HCT116 (cell line): ENCODE measurements at regions not wholly inside any gene's neighbourhood (a gene's known extent, or its start where the extent isn't known, plus 50 kb on each side); places are given as distances from the start of the nearest gene placed in this dataset.
A peak's percentile ranks its signal among the peaks of the same experiment; 100 is the strongest.

ENCODE experiments used
- ATAC-seq: fragments of 200-7000 bp; cut with Tn5 transposase; 2 replicates; pipeline ENCODE4 v1.9.1; 2020; ENCODE audit warnings: mild to moderate bottlenecking, moderate library complexity
- BruUV-seq: library from RNA; stranded (reverse); fragments of 400-500 nt; replicated peaks from 2 replicates; lab custom pipeline; 2021; lab: Mats Ljungman, UMichigan
- CTCF ChIA-PET: fragments of 300-600 bp; sonication (Branson Sonifier 250); formaldehyde crosslinking; loops from one replicate; lab custom pipeline; 2021; ENCODE audit warnings: antibody characterized with exemption; lab: Charles Lee
- POLR2A ChIA-PET: fragments of 300-600, 350-600 bp; sonication (Branson Sonifier 250); formaldehyde crosslinking; loops from one replicate; lab custom pipeline; 2021; ENCODE audit warnings: antibody characterized with exemption; lab: Charles Lee
- RAD21 ChIA-PET, 2 experiments: fragments of 300-600 bp; sonication (Branson Sonifier 250); formaldehyde crosslinking; loops; one replicate each; lab custom pipeline; 2023; ENCODE audit warnings: low total read pairs in 2 of 2; ENCODE audit not compliant: uncharacterized antibody in 2 of 2, unreplicated experiment in 2 of 2, low non-redundant PET in 1 of 2; lab: Charles Lee
- DNase-seq: peaks from one replicate; pipeline ENCODE4 v3.0.0-alpha.2; 2010; ENCODE audit warnings: low read depth, low spot score
- H2AFZ ChIP-seq: fragments of 200-600 bp; shearing (Covaris generic), sonication (generic); 2 replicates; pipeline ENCODE4 v1.6.1; 2017; ENCODE audit warnings: low read depth, mixed run types, mixed read lengths, antibody characterized with exemption, low read length; ENCODE audit not compliant: poor library complexity, severe bottlenecking
- H3K27ac ChIP-seq: 2 replicates; pipeline ENCODE4 v1.5.1; 2012; ENCODE audit warnings: low read depth, low read length
- H3K27me3 ChIP-seq: fragments of 200-600 bp; sonication (generic); 2 replicates; pipeline ENCODE4 v1.6.1; 2016; ENCODE audit warnings: mixed run types, low read length, mixed read lengths; ENCODE audit not compliant: insufficient read depth
- H3K36me3 ChIP-seq, 2 experiments: fragments of 200-500 bp in 1 of 2; fragments of 200-600 bp in 1 of 2; sonication (Bioruptor generic) in 1 of 2; sonication (generic) in 1 of 2; 2 replicates each; pipeline versions ENCODE4 v1.5.1 to v1.6.1; 2014 to 2016; ENCODE audit warnings: low read length in 2 of 2, inconsistent platforms in 1 of 2, mixed read lengths in 1 of 2, mixed run types in 1 of 2; ENCODE audit not compliant: insufficient read depth in 2 of 2, control insufficient read depth in 1 of 2
- H3K4me1 ChIP-seq, 2 experiments: fragments of 200-600 bp in 1 of 2; sonication (generic) in 1 of 2; 2 replicates each; pipeline versions ENCODE4 v1.5.1 to v1.6.1; 2012 to 2017; ENCODE audit warnings: low read length in 2 of 2, inconsistent platforms in 1 of 2, mild to moderate bottlenecking in 1 of 2, mixed read lengths in 1 of 2, mixed run types in 1 of 2, moderate library complexity in 1 of 2; ENCODE audit not compliant: insufficient read depth in 2 of 2, control insufficient read depth in 1 of 2
- H3K4me2 ChIP-seq: fragments of 200-600 bp; sonication (generic); 2 replicates; pipeline ENCODE4 v1.6.1; 2017; ENCODE audit warnings: mixed run types, low read length, mixed read lengths
- H3K4me3 ChIP-seq, 2 experiments: fragments of 200-600 bp in 1 of 2; sonication (generic) in 1 of 2; replicated peaks in 1 of 2; 2 replicates each; pipeline ENCODE4 v1.5.1; 2011 to 2016; ENCODE audit warnings: low read length in 2 of 2, control low read depth in 1 of 2, low read depth in 1 of 2, mild to moderate bottlenecking in 1 of 2, mixed read lengths in 1 of 2, mixed run types in 1 of 2
- H3K79me2 ChIP-seq: fragments of 200-600 bp; sonication (generic); 2 replicates; pipeline ENCODE4 v1.6.1; 2017; ENCODE audit warnings: mild to moderate bottlenecking, mixed run types, low read length, moderate library complexity, mixed read lengths; ENCODE audit not compliant: insufficient read depth
- H3K9ac ChIP-seq: fragments of 200-600 bp; sonication (generic); 2 replicates; pipeline ENCODE4 v1.6.1; 2016; ENCODE audit warnings: low read length, mixed read lengths
- H3K9me2 ChIP-seq: fragments of 200-600 bp; sonication (generic), shearing (Covaris generic); 2 replicates; pipeline ENCODE4 v1.6.1; 2017; ENCODE audit warnings: mixed run types, mild to moderate bottlenecking, moderate library complexity; ENCODE audit not compliant: insufficient read depth
- H3K9me3 ChIP-seq, 2 experiments: fragments of 200-500 bp in 1 of 2; fragments of 200-600 bp in 1 of 2; sonication (Bioruptor generic) in 1 of 2; sonication (generic) in 1 of 2; 2 replicates each; pipeline ENCODE4 v1.6.1; 2014 to 2017; ENCODE audit warnings: low read length in 2 of 2, mixed read lengths in 2 of 2, inconsistent platforms in 1 of 2, low read depth in 1 of 2, mild to moderate bottlenecking in 1 of 2, mixed run types in 1 of 2, moderate library complexity in 1 of 2; ENCODE audit not compliant: control insufficient read depth in 1 of 2, insufficient read depth in 1 of 2
- H4K20me1 ChIP-seq: fragments of 200-600 bp; sonication (generic), shearing (Covaris generic); 2 replicates; pipeline ENCODE4 v1.6.1; 2017; ENCODE audit warnings: mixed run types, mild to moderate bottlenecking, moderate library complexity; ENCODE audit not compliant: insufficient read depth
- ATF3 ChIP-seq: IDR thresholded peaks from 2 replicates; pipeline ENCODE4 v1.6.1; 2012
- CTCF ChIP-seq, 3 experiments: fragments of 200-600 bp in 1 of 3; sonication (generic) in 1 of 3; IDR thresholded peaks in 2 of 3; conservative IDR thresholded peaks in 1 of 3; 2 replicates each; pipeline ENCODE4 v1.5.1; 2012 to 2017; ENCODE audit warnings: low read depth in 2 of 3, low read length in 2 of 3, antibody characterized with exemption in 1 of 3, borderline replicate concordance in 1 of 3, control low read depth in 1 of 3, mild to moderate bottlenecking in 1 of 3, mixed read lengths in 1 of 3, mixed run types in 1 of 3, moderate library complexity in 1 of 3; ENCODE audit not compliant: insufficient read depth in 1 of 3
- EGR1 ChIP-seq: IDR thresholded peaks from 2 replicates; pipeline ENCODE4 v1.6.1; 2012; ENCODE audit warnings: low read depth
- EZH2phosphoT487 ChIP-seq: fragments of 200-600 bp; IDR thresholded peaks from 2 replicates; pipeline ENCODE4 v1.6.1; 2018; ENCODE audit warnings: antibody characterized with exemption, borderline replicate concordance
- JUND ChIP-seq: IDR thresholded peaks from 2 replicates; pipeline ENCODE4 v1.6.1; 2012
- REST ChIP-seq: IDR thresholded peaks from 2 replicates; pipeline ENCODE4 v1.6.1; 2012; ENCODE audit warnings: low read depth
- SP1 ChIP-seq: IDR thresholded peaks from 2 replicates; pipeline ENCODE4 v1.6.1; 2012; ENCODE audit warnings: low read depth
- SRF ChIP-seq: IDR thresholded peaks from 2 replicates; pipeline ENCODE4 v1.6.1; 2012; ENCODE audit warnings: low read depth
- TCF7L2 ChIP-seq: IDR thresholded peaks from 2 replicates; pipeline ENCODE4 v1.7.0; 2011; ENCODE audit warnings: borderline replicate concordance, inconsistent platforms; ENCODE audit not compliant: insufficient read depth, insufficient read length; ENCODE audit errors: extremely low read depth
- YY1 ChIP-seq: IDR thresholded peaks from 2 replicates; pipeline ENCODE4 v1.6.1; 2011; ENCODE audit warnings: low read length, low read depth, moderate library complexity, mild to moderate bottlenecking; ENCODE audit not compliant: insufficient replicate concordance; ENCODE audit errors: extremely low read depth
- ZFX ChIP-seq: fragments of 450-650 bp; IDR thresholded peaks from 2 replicates; pipeline ENCODE4 v1.6.1; 2017
- intact Hi-C: fragments of 100-400 bp; cut with micrococcal nuclease; formaldehyde crosslinking; loops from 2 replicates; pipeline ENCODE4 v1.10.0; 2022

GRCh38 chr12:116358893-116359761 is 81.6 kb upstream of the MED13L start:
- no TSS peak for BruUV-seq
- intact Hi-C loops = no loop called here
- ChIA-PET RAD21 (no interaction called here), CTCF (no interaction called here), POLR2A (interaction anchor here (0.6 to 0.8 kb wide), 2 partner anchors 148 to 315 kb away, joined by 3 read pairs; no protein-coding TSS in a partner anchor)
- Histone ChIP-seq H3K79me2 (no peaks in the 10 kb centered on the region), H3K36me3 (no peaks in the 10 kb centered on the region), H3K9ac (peak overlapping the region; percentile 36), H3K4me1 (peaks cover 11 to 14% of the 10 kb centered on the region in 2 experiments; a peak in 3 of 4 replicates), H3K4me3 (no peak overlapping the region), H3K27ac (peak overlapping the region; percentile 3; the same call in 1 of the 2 replicates), H3K9me2 (no peaks in the 10 kb centered on the region), H3K9me3 (no peaks in the 10 kb centered on the region), H4K20me1 (no peaks in the 10 kb centered on the region), H3K4me2 (peak overlapping the region; percentile 59), H3K27me3 (no peaks in the 10 kb centered on the region), H2AFZ (peak overlapping the region; percentile 88)
- TF ChIP-seq ZFX = no peak
- TF ChIP-seq SP1 = peak; percentile 59
- TF ChIP-seq SRF = no peak
- peak; percentile 90 for TF ChIP-seq EGR1
- no peak for TF ChIP-seq TCF7L2
- DNase-seq (peak; percentile 82), ATAC-seq (peak; percentile 99)

- BruUV-seq = no TSS peak
- Histone ChIP-seq H3K27me3 (no peaks in the 10 kb centered on the region), H3K79me2 (no peaks in the 10 kb centered on the region), H3K4me3 (no peak overlapping the region), H3K4me1 (peaks cover 21 to 28% of the 10 kb centered on the region in 2 experiments), H3K9me3 (no peaks in the 10 kb centered on the region), H3K27ac (no peak overlapping the region), H3K9me2 (no peaks in the 10 kb centered on the region), H3K9ac (no peak overlapping the region), H3K36me3 (no peaks in the 10 kb centered on the region), H4K20me1 (no peaks in the 10 kb centered on the region), H3K4me2 (no peak overlapping the region), H2AFZ (no peak overlapping the region)
- ChIA-PET RAD21 (no interaction called here), CTCF (no interaction called here), POLR2A (no interaction called here)
- TF ChIP-seq JUND (no peak), EZH2phosphoT487 (no peak), SP1 (no peak), REST (no peak), CTCF (IDR thresholded peaks at IDR 0.05 in 2 of 3, conservative IDR thresholded peaks at IDR 0.05 in 1 of 3; ENCODE audit: borderline replicate concordance in 1 of 3, insufficient read depth in 1 of 3, low read depth in 2 of 3, low read length in 2 of 3) (no peak), ATF3 (no peak), YY1 (no peak)
- ATAC-seq = no peak
- DNase-seq = no peak
- intact Hi-C loops = no loop called here
These were observed 83.3 kb upstream of the MED13L start for GRCh38 chr12:116360579-116361413.
